ENCODE measurements at regions not wholly inside any gene's neighbourhood (a gene's known extent, or its start where the extent isn't known, plus 50 kb on each side); places are given as distances from the start of the nearest gene placed in this dataset.

GRCh38 chr1:2882966-2883696 lies 81.6 kb upstream of the TTC34 start:
- Mint-ChIP-seq H3K36me3 (ENCODE audit: low read depth) (no peaks in the 10 kb centered on the region), H3K27ac (no peak overlapping the region), H3K27me3 (ENCODE audit: insufficient read depth) (no peaks in the 10 kb centered on the region), H3K9me3 (no peaks in the 10 kb centered on the region), H3K4me1 (ENCODE audit: low read depth) (no peaks in the 10 kb centered on the region), H3K4me3 (no peak overlapping the region)
- DNase-seq (ENCODE audit: low spot score) = no peak
- intact Hi-C loops (cut with micrococcal nuclease) = no loop called here

- Mint-ChIP-seq H3K9me3 (no peaks in the 10 kb centered on the region), H3K36me3 (ENCODE audit: low read depth) (no peaks in the 10 kb centered on the region), H3K27me3 (ENCODE audit: insufficient read depth) (no peaks in the 10 kb centered on the region), H3K4me1 (ENCODE audit: low read depth) (no peaks in the 10 kb centered on the region), H3K27ac (no peak overlapping the region), H3K4me3 (no peak overlapping the region)
- intact Hi-C loops (cut with micrococcal nuclease) = no loop called here
- no peak for DNase-seq (ENCODE audit: low spot score)
These were observed 83.5 kb upstream of the TTC34 start for GRCh38 chr1:2885001-2885400.

- H3K4me1 Mint-ChIP-seq (ENCODE audit: low read depth) = no peaks in the 10 kb centered on the region
- DNase-seq (ENCODE audit: low spot score) = no peak
- H3K36me3 Mint-ChIP-seq (ENCODE audit: low read depth) = no peaks in the 10 kb centered on the region
- intact Hi-C loops (cut with micrococcal nuclease) = no loop called here
- H3K27ac Mint-ChIP-seq = no peak overlapping the region
- H3K9me3 Mint-ChIP-seq = no peaks in the 10 kb centered on the region
- no peak overlapping the region for H3K4me3 Mint-ChIP-seq
- H3K27me3 Mint-ChIP-seq (ENCODE audit: insufficient read depth) = no peaks in the 10 kb centered on the region
These were observed 85.1 kb upstream of the TTC34 start for GRCh38 chr1:2886631-2887030.

- no peaks in the 10 kb centered on the region for H3K36me3 Mint-ChIP-seq (ENCODE audit: low read depth)
- H3K4me1 Mint-ChIP-seq (ENCODE audit: low read depth) = no peaks in the 10 kb centered on the region
- no peak overlapping the region for H3K4me3 Mint-ChIP-seq
- DNase-seq (ENCODE audit: low spot score) = no peak
- H3K9me3 Mint-ChIP-seq = no peaks in the 10 kb centered on the region
- intact Hi-C loops (cut with micrococcal nuclease) = no loop called here
- H3K27me3 Mint-ChIP-seq (ENCODE audit: insufficient read depth) = no peaks in the 10 kb centered on the region
- H3K27ac Mint-ChIP-seq = no peak overlapping the region
These were observed 86.7 kb upstream of the TTC34 start for GRCh38 chr1:2887941-2888855.

- no peaks in the 10 kb centered on the region for H3K27me3 Mint-ChIP-seq (ENCODE audit: insufficient read depth)
- intact Hi-C loops (cut with micrococcal nuclease) = no loop called here
- DNase-seq (ENCODE audit: low spot score) = no peak
These were observed 88.8 kb upstream of the TTC34 start for GRCh38 chr1:2890221-2890850.

GRCh38 chr1:2891923-2892448 lies 90.5 kb upstream of the TTC34 start:
- H3K9me3 Mint-ChIP-seq = peaks cover 8% of the 10 kb centered on the region
- H3K27ac Mint-ChIP-seq = no peak overlapping the region
- no peak overlapping the region for H3K4me3 Mint-ChIP-seq
- no peaks in the 10 kb centered on the region for H3K27me3 Mint-ChIP-seq (ENCODE audit: insufficient read depth)
- H3K4me1 Mint-ChIP-seq (ENCODE audit: low read depth) = no peaks in the 10 kb centered on the region
- DNase-seq (ENCODE audit: low spot score) = no peak
- no peaks in the 10 kb centered on the region for H3K36me3 Mint-ChIP-seq (ENCODE audit: low read depth)
- intact Hi-C loops (cut with micrococcal nuclease) = no loop called here

More at GRCh38 chr1:2890221-2890850, 88.8 kb upstream of the TTC34 start:
- no peaks in the 10 kb centered on the region for H3K4me1 Mint-ChIP-seq (ENCODE audit: low read depth)
- no peak overlapping the region for H3K27ac Mint-ChIP-seq
- H3K9me3 Mint-ChIP-seq = no peaks in the 10 kb centered on the region
- no peak overlapping the region for H3K4me3 Mint-ChIP-seq
- no peaks in the 10 kb centered on the region for H3K36me3 Mint-ChIP-seq (ENCODE audit: low read depth)

GRCh38 chr1:2893473-2894120 lies 92.1 kb upstream of the TTC34 start:
- Mint-ChIP-seq H3K4me3 (no peak overlapping the region), H3K4me1 (ENCODE audit: low read depth) (no peaks in the 10 kb centered on the region), H3K9me3 (peaks cover 8% of the 10 kb centered on the region), H3K27me3 (ENCODE audit: insufficient read depth) (no peaks in the 10 kb centered on the region), H3K27ac (no peak overlapping the region), H3K36me3 (ENCODE audit: low read depth) (no peaks in the 10 kb centered on the region)
- no peak for DNase-seq (ENCODE audit: low spot score)
- intact Hi-C loops (cut with micrococcal nuclease) = no loop called here

- Mint-ChIP-seq H3K4me3 (no peak overlapping the region), H3K27me3 (ENCODE audit: insufficient read depth) (no peaks in the 10 kb centered on the region), H3K36me3 (ENCODE audit: low read depth) (no peaks in the 10 kb centered on the region), H3K27ac (no peak overlapping the region), H3K4me1 (ENCODE audit: low read depth) (no peaks in the 10 kb centered on the region), H3K9me3 (peaks cover 8% of the 10 kb centered on the region)
- intact Hi-C loops (cut with micrococcal nuclease) = no loop called here
- no peak for DNase-seq (ENCODE audit: low spot score)
These were observed 93.0 kb upstream of the TTC34 start for GRCh38 chr1:2894381-2895041.

- Mint-ChIP-seq H3K4me1 (ENCODE audit: low read depth) (no peaks in the 10 kb centered on the region), H3K27me3 (ENCODE audit: insufficient read depth) (no peaks in the 10 kb centered on the region), H3K9me3 (peaks cover 8% of the 10 kb centered on the region), H3K4me3 (no peak overlapping the region), H3K27ac (no peak overlapping the region), H3K36me3 (ENCODE audit: low read depth) (no peaks in the 10 kb centered on the region)
- intact Hi-C loops (cut with micrococcal nuclease) = no loop called here
- no peak for DNase-seq (ENCODE audit: low spot score)
These were observed 95.3 kb upstream of the TTC34 start for GRCh38 chr1:2896824-2897223.

- H3K27me3 Mint-ChIP-seq (ENCODE audit: insufficient read depth) = no peaks in the 10 kb centered on the region
- no peaks in the 10 kb centered on the region for H3K36me3 Mint-ChIP-seq (ENCODE audit: low read depth)
- H3K4me1 Mint-ChIP-seq (ENCODE audit: low read depth) = no peaks in the 10 kb centered on the region
- no peaks in the 10 kb centered on the region for H3K9me3 Mint-ChIP-seq
- no peak overlapping the region for H3K27ac Mint-ChIP-seq
- DNase-seq (ENCODE audit: low spot score) = no peak
- intact Hi-C loops (cut with micrococcal nuclease) = no loop called here
- H3K4me3 Mint-ChIP-seq = no peak overlapping the region
These were observed 101.7 kb upstream of the TTC34 start for GRCh38 chr1:2903226-2903625.

- Mint-ChIP-seq H3K36me3 (ENCODE audit: low read depth) (no peaks in the 10 kb centered on the region), H3K9me3 (no peaks in the 10 kb centered on the region), H3K27me3 (ENCODE audit: insufficient read depth) (no peaks in the 10 kb centered on the region), H3K4me3 (no peak overlapping the region), H3K27ac (no peak overlapping the region), H3K4me1 (ENCODE audit: low read depth) (no peaks in the 10 kb centered on the region)
- intact Hi-C loops (cut with micrococcal nuclease) = no loop called here
- no peak for DNase-seq (ENCODE audit: low spot score)
These were observed 102.7 kb upstream of the TTC34 start for GRCh38 chr1:2904191-2904590.

GRCh38 chr1:2905356-2905755 lies 103.9 kb upstream of the TTC34 start:
- no peaks in the 10 kb centered on the region for H3K4me1 Mint-ChIP-seq (ENCODE audit: low read depth)
- H3K9me3 Mint-ChIP-seq = no peaks in the 10 kb centered on the region
- no peak overlapping the region for H3K27ac Mint-ChIP-seq
- H3K36me3 Mint-ChIP-seq (ENCODE audit: low read depth) = no peaks in the 10 kb centered on the region
- no peak for DNase-seq (ENCODE audit: low spot score)
- H3K27me3 Mint-ChIP-seq (ENCODE audit: insufficient read depth) = no peaks in the 10 kb centered on the region
- no peak overlapping the region for H3K4me3 Mint-ChIP-seq
- intact Hi-C loops (cut with micrococcal nuclease) = no loop called here

All from activated T-helper 1 cell treated with anti-CD3 and anti-CD28 coated beads, Interleukin-12 subunit alpha, Interleukin-12 subunit beta, Interleukin-2, Interleukin-4 antibody, amounts not matched to agents 30 ng/mL and 10 ng/mL and 1 ng/mL, durations not matched to agents 14 hours and 24 hours and 36 hours (primary cell).